Islet of Langerhans (tissue), 1 donor: ENCODE measurements at regions not wholly inside any gene's neighbourhood (a gene's known extent, or its start where the extent isn't known, plus 50 kb on each side); places are given as distances from the start of the nearest gene placed in this dataset.

Experiments
- FAIRE-seq: peaks from one replicate; lab custom pipeline; 2011; peaks lifted over from hg19 to GRCh38; lab: Jason Lieb, UNC

DNA sequence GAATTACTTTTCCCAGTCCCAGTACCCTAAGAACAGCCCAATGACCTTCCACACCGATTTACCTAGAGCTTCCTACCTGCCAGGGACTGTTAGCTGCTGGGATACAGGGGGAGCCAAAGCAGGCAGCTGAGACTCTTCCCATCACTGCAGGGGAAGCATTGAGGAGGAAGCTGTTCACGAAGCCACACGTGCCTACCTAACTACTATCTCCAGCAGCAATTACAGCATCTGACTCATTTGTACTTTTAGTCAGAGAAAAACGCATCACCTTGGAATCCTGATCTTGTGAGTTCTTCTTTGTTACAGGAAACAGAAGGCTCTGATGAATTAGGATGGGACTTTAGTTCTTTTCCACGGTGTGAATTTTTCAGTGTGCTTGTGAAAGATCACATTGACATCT is 113.7 kb upstream of the DHX40 start:
- FAIRE-seq, result no peak

- no peak for FAIRE-seq
Measured at GRCh38 chr17:59454633-59455105, 110.7 kb upstream of the DHX40 start.

DNA sequence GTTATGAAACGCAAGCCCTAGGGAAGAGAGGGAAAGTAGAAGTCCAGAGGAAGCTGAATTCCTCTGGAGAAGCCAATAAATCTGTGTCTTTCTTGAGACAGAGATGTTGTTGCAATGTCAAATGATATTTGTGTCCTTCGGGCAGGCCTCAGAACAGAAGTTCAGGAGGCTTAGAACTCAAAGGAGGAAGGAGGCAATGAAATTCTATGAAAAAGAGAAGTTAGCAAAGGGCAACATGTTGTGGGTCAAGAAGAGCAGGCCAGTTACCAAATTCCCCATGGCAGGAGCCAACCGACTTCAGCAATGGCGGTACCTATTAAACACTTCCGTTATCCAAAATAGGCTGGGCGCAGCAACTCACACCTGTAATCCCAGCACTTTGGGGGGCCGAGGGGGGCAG is 109.0 kb upstream of the DHX40 start:
- FAIRE-seq, result no peak

DNA sequence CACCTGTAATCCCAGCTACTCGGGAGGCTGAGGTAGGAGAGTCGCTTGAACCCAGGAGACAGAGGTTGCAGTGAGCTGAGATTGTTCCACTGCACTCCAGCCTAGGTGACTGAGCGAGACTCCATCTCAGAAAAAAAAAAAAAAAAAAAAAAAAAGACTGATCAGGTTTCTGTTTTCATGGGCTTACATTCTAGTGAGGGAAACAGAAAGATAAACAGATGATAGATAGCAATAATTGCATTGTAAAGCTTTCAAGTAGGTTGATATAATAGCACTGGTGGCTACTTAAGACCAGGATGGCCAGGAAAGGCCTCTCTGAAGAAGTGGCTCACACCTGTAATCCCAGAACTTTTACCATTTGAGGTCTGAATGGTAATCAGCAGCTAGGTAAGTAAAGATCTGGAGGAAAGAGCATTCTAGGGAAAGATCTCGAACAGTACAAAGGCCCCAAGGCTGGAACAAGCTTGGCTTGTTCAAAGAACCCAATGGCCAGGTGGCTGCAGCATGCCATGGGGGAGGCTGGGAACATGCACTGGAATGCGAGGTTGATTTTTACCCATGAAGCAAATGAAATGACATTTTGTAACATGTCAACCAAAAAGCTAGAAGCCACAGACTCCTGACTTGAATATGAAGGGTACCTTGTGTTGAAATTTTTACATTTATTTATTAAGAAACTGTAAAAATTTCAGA is 108.3 kb upstream of the DHX40 start:
- FAIRE-seq, result no peak

DNA sequence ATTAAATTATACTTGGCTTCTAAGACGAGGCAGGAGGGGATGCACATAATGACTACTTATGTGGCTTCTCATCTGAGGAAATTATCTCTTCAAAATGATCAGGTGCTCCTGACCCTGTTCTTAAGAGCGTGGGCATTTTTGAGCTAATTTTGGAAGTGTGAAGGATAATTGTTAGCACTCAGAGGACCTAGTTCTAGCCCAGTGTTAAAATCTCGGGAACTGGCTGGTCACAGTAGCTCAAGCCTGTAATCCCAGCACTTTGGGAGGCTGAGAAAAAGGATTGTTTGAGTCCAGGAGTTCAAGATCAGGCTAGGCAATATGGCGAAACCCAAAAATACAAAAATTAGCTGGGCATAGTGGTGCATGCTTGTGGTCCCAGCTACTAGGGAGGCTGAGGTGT is 103.0 kb upstream of the DHX40 start:
- FAIRE-seq, result no peak

GRCh38 chr17:59464246-59464645 is 101.2 kb upstream of the DHX40 start:
- FAIRE-seq, result no peak

GRCh38 chr17:59465949-59466307 is 99.5 kb upstream of the DHX40 start:
- no peak for FAIRE-seq

DNA sequence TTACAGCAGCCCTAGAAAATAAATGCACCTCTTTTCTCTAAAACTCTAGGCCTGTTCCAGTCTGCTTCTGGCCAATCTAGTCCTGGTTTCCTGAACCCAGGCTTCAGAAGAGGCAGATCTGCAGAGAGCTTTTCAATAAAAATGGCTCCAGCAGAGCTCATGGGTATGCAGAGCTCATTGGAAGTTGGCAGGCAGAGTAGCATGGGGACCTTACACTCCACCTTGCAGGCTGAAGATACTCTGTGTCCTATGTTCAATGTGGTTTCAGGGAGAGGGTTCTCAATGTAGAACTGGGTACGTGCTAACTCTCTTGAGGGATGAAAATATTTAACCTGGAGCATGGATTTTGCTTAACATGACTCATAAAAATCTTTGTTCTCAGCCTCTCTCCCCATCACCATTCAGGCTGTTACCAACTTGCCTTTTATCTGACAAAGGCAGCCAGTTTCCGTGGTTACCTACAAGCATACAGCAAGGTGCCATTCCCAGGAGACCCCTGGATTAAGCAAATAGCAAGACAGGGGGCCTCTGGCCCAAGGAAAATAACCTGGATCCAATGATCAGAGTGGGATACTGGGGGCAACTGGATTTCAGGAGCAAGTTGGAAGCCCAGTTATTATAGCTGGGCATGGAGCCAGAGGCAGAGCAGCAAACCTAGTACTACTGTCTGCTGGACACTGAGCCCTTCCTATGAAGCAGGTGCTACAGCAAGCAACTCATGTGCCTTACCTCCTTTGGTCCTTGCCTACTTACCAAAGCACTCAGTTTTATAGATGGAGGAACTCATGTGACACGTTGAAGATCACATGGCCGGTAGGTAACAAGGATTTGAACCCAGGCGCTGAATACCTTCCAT is 98.2 kb upstream of the DHX40 start:
- FAIRE-seq, result no peak

DNA sequence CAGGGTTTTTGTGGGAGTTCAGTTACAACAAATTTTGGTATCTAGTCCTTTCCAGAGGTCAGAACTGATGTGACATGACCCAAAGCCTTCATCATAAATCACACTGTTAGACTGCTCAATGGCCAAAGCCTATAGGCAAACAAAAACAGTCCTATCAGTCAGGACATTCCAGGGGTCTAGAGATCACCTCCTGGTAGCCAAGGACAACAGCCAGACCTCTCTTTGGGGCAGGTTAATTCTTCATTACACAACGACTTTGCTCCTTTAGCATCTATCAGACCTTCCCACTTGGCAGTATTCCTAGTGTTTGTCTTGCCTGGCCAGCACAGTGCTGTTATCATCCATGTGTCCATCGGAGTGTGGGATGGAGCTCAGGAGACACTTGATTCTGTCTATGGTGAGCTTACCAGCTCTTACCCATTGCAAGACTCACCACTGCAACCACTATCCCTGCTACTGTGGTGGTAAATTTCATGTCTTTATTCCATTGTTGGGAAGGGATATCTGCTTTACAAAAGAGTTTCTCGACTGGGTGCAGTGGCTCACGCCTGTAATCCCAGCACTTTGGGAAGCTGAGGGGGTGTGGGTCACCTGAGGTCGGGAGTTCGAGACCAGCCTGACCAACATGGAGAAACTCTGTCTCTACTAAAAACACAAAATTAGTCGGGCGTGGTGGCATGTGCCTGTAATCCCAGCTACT is 95.5 kb upstream of the DHX40 start:
- no peak for FAIRE-seq

- FAIRE-seq, result no peak
Measured at GRCh38 chr17:59470624-59471297, 94.6 kb upstream of the DHX40 start.

- no peak for FAIRE-seq
Measured at GRCh38 chr17:59476413-59476812, 89.0 kb upstream of the DHX40 start.

DNA sequence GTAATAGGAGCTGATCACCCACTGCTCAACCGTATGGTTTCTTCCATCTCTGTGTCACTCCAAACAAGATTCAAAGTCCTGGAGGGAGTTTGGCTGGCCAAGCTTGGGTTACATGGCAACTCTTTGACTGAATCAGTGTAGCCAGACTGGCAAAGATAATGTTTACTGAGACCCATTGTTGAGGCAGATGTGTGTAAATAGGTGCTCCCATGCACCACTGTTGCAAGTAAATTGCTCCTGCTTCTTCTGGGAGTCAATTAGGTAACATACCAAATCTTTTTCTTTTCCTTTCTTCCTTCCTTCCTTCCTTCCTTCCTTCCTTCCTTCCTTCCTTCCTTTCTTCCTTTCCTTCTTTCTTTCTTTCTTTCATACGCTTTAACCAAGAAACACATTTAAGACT is 86.3 kb upstream of the DHX40 start:
- no peak for FAIRE-seq

DNA sequence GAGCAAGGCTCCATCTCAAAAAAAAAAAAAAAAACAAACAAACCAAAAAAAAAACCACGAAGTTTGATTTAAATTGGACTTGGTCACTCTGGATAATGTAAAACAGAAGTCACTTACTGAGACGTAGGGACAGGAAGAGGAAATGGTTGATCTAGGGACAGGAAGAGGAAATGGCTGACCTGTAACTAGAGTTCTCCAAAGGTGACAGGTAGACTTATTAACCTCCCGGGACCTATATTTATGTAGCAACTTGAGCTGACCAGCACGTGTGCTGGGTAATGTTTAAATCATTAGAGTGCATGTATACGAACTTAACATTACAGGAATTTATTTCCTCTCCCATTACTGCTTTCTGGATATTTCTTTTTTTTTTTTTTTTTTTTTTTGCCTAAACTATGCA is 81.5 kb upstream of the DHX40 start:
- FAIRE-seq, result no peak

DNA sequence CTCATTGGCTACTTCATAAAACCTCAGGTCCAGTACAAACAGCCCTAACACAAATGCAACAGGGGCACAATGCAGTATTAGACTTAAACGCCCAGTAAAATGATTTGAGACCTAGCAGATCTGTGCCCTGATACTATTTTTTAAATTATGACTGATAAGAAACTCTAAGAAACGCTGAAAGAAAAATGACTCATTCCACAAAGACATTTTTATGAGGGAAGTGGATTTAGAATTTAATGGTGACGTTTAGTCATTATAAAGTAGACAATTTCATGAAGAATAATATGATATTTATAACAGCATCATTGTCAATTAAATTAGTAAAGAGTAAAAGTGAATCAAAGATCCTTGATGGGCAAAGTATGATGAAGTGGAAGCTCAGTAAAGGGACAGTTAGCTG is 80.4 kb upstream of the DHX40 start:
- no peak for FAIRE-seq

GRCh38 chr17:59485946-59486345 is 79.5 kb upstream of the DHX40 start:
- FAIRE-seq, result no peak

- no peak for FAIRE-seq
Measured at GRCh38 chr17:59487161-59487873, 78.1 kb upstream of the DHX40 start.

GRCh38 chr17:59488805-59489204 is 76.6 kb upstream of the DHX40 start:
- FAIRE-seq, result no peak

- no peak for FAIRE-seq
Measured at GRCh38 chr17:59490216-59490615, 75.2 kb upstream of the DHX40 start.

- FAIRE-seq, result no peak
Measured at GRCh38 chr17:59491353-59492090, 73.9 kb upstream of the DHX40 start.

GRCh38 chr17:59492091-59492451 is 73.3 kb upstream of the DHX40 start:
- no peak for FAIRE-seq

GRCh38 chr17:59493867-59494266 is 71.5 kb upstream of the DHX40 start:
- no peak for FAIRE-seq
